Activated B cell treated with CpG ODN at 0.5 μM for 24 hours (primary cell): ENCODE measurements at regions not wholly inside any gene's neighbourhood (a gene's known extent, or its start where the extent isn't known, plus 50 kb on each side); places are given as distances from the start of the nearest gene placed in this dataset.

Experiments
- ATAC-seq: fragments of 200-7000 bp; cut with Tn5 transposase; one replicate; pipeline ENCODE4 v1.10.0; 2021; ENCODE audit warnings: low read depth, mild to moderate bottlenecking, moderate library complexity
- CTCF ChIA-PET: fragments of 350-600 bp; sonication (Branson Sonifier 250); formaldehyde crosslinking; loops from one replicate; lab custom pipeline; 2021; ENCODE audit warnings: antibody characterized with exemption; lab: Charles Lee
- POLR2A ChIA-PET: fragments of 350-600 bp; sonication (Branson Sonifier 250); formaldehyde crosslinking; loops from one replicate; lab custom pipeline; 2021; ENCODE audit warnings: antibody characterized with exemption; lab: Charles Lee
- DNase-seq: peaks from one replicate; pipeline ENCODE4 v3.0.0; 2022
- H3K27ac Mint-ChIP-seq: one replicate; pipeline ENCODE4 v1.8.0; 2020; ENCODE audit warnings: mixed read lengths
- H3K27me3 Mint-ChIP-seq: one replicate; pipeline ENCODE4 v1.8.0; 2021; ENCODE audit warnings: mixed read lengths
- H3K36me3 Mint-ChIP-seq: one replicate; pipeline ENCODE4 v1.8.0; 2021; ENCODE audit warnings: low read depth, mixed read lengths
- H3K4me1 Mint-ChIP-seq: one replicate; pipeline ENCODE4 v1.8.0; 2021; ENCODE audit warnings: mixed read lengths
- H3K4me3 Mint-ChIP-seq: one replicate; pipeline ENCODE4 v1.8.0; 2020; ENCODE audit warnings: mild to moderate bottlenecking, mixed read lengths
- H3K9me3 Mint-ChIP-seq: one replicate; pipeline ENCODE4 v1.8.0; 2020; ENCODE audit warnings: mixed read lengths
- CTCF ChIP-seq: fragments of 200-600 bp; IDR thresholded peaks from one replicate; pipeline ENCODE4 v1.8.0; 2022; ENCODE audit warnings: antibody characterized with exemption, mild to moderate bottlenecking
- intact Hi-C: fragments of 100-400 bp; cut with micrococcal nuclease; formaldehyde crosslinking; loops from one replicate; pipeline ENCODE4 v1.15.1; 2024

GRCh38 chr12:38477340-38478090, 160.9 kb downstream of the ALG10B start:
- ATAC-seq = no peak
- intact Hi-C loops = no loop called here
- CTCF ChIA-PET = no interaction called here
- Mint-ChIP-seq H3K9me3 (peaks cover 3% of the 10 kb centered on the region), H3K27ac (no peak overlapping the region), H3K4me1 (no peaks in the 10 kb centered on the region), H3K27me3 (no peaks in the 10 kb centered on the region), H3K4me3 (no peak overlapping the region), H3K36me3 (no peaks in the 10 kb centered on the region)
- POLR2A ChIA-PET = no interaction called here
- no peak for DNase-seq
- TF ChIP-seq CTCF = no peak

- H3K4me1 Mint-ChIP-seq = no peaks in the 10 kb centered on the region
- ATAC-seq (no peak), DNase-seq (no peak)
- no peak overlapping the region for H3K27ac Mint-ChIP-seq
- ChIA-PET POLR2A (no interaction called here), CTCF (no interaction called here)
- intact Hi-C loops = no loop called here
- no peaks in the 10 kb centered on the region for H3K36me3 Mint-ChIP-seq
- H3K4me3 Mint-ChIP-seq = no peak overlapping the region
- H3K27me3 Mint-ChIP-seq = no peaks in the 10 kb centered on the region
- no peaks in the 10 kb centered on the region for H3K9me3 Mint-ChIP-seq
- no peak for TF ChIP-seq CTCF
Observed at GRCh38 chr12:38480594-38480993, 164.0 kb downstream of the ALG10B start.

- Mint-ChIP-seq H3K4me1 (no peaks in the 10 kb centered on the region), H3K4me3 (no peak overlapping the region), H3K36me3 (no peaks in the 10 kb centered on the region), H3K9me3 (peaks cover 3% of the 10 kb centered on the region), H3K27me3 (no peaks in the 10 kb centered on the region), H3K27ac (no peak overlapping the region)
- ChIA-PET CTCF (no interaction called here), POLR2A (no interaction called here)
- ATAC-seq (no peak), DNase-seq (no peak)
- no peak for TF ChIP-seq CTCF
- intact Hi-C loops = no loop called here
Observed at GRCh38 chr12:38484821-38485449, 168.4 kb downstream of the ALG10B start.

- intact Hi-C loops = no loop called here
- Mint-ChIP-seq H3K4me1 (no peaks in the 10 kb centered on the region), H3K4me3 (no peak overlapping the region), H3K27me3 (no peaks in the 10 kb centered on the region), H3K27ac (no peak overlapping the region), H3K9me3 (peaks cover 6% of the 10 kb centered on the region), H3K36me3 (no peaks in the 10 kb centered on the region)
- DNase-seq (no peak), ATAC-seq (no peak)
- TF ChIP-seq CTCF = no peak
- ChIA-PET POLR2A (no interaction called here), CTCF (no interaction called here)
Observed at GRCh38 chr12:38488866-38489265, 172.3 kb downstream of the ALG10B start.

- CTCF ChIA-PET = no interaction called here
Observed at GRCh38 chr12:38490073-38490472, 173.5 kb downstream of the ALG10B start.

More at GRCh38 chr12:38490073-38490472, 173.5 kb downstream of the ALG10B start:
- no peaks in the 10 kb centered on the region for H3K36me3 Mint-ChIP-seq
- no peaks in the 10 kb centered on the region for H3K27me3 Mint-ChIP-seq
- intact Hi-C loops = no loop called here
- H3K9me3 Mint-ChIP-seq = peaks cover 7% of the 10 kb centered on the region
- H3K27ac Mint-ChIP-seq = no peak overlapping the region
- no peak for TF ChIP-seq CTCF
- DNase-seq (no peak), ATAC-seq (no peak)
- POLR2A ChIA-PET = no interaction called here
- H3K4me1 Mint-ChIP-seq = no peaks in the 10 kb centered on the region
- H3K4me3 Mint-ChIP-seq = no peak overlapping the region
